ENCODE measurements at regions not wholly inside any gene's neighbourhood (a gene's known extent, or its start where the extent isn't known, plus 50 kb on each side); places are given as distances from the start of the nearest gene placed in this dataset.
A peak's percentile ranks its signal among the peaks of the same experiment; 100 is the strongest.

DNA sequence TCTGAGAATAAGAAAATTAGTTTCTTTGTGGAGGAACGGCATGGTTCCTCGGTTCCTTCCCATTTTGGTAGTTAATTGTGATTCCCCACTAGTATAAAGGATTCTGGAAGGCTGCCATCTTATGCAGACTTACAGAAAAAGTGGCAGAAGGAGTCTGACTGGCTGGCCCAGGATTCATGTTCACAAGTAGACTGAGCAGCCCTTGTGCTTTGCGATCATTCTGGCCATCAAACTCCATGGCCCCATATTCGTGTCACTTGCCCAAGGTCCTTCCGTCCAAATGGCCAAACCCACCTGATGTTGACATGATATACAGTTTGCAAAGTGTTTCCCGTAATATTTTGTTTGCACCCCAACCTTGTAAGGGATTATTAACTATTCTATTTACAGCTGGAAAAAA lies 297.2 kb upstream of the AMIGO2 start:
- CTCF ChIA-PET: no interaction called here
- peaks cover 7 to 16% of the 10 kb centered on the region in 2 experiments for H3K4me1 ChIP-seq (ENCODE audit: control insufficient read depth in 1 of 2, extremely low read depth in 1 of 2, insufficient read depth in 2 of 2, low read length in 2 of 2)
- H3K36me3 Mint-ChIP-seq: no peaks in the 10 kb centered on the region
- ATAC-seq (replicated peaks in 1 of 4) (no peak), DNase-seq (no peak)
- H3K9me3 ChIP-seq: no peaks in the 10 kb centered on the region
- H3K4me3 ChIP-seq (ENCODE audit: control insufficient read depth in 1 of 2, extremely low read depth in 1 of 2, low read length in 1 of 2): no peak overlapping the region
- H3K9me3 Mint-ChIP-seq: peaks cover 5 to 27% (median 6%) of the 10 kb centered on the region in 3 donors
- H3K27ac Mint-ChIP-seq: no peak overlapping the region
- no peaks in the 10 kb centered on the region for H3K27me3 Mint-ChIP-seq
- no peak overlapping the region for H3K27ac ChIP-seq (ENCODE audit: low read length)
- H3K27me3 ChIP-seq (replicated peaks in 1 of 2; ENCODE audit: control insufficient read depth in 2 of 2, extremely low read depth in 1 of 2, insufficient read depth in 2 of 2, low read length in 1 of 2): no peaks in the 10 kb centered on the region
- WGBS (ENCODE audit: insufficient coverage): no CpG with 5 or more reads among the region's 6 CpGs
- no peak overlapping the region for H3K4me3 Mint-ChIP-seq
- POLR2A ChIA-PET: no interaction called here
- H3K36me3 ChIP-seq (ENCODE audit: control insufficient read depth in 2 of 2, extremely low read depth in 1 of 2, insufficient read depth in 1 of 2, low read length in 1 of 2): peaks cover 0 to 6% of the 10 kb centered on the region in 2 donors
- H3K4me1 Mint-ChIP-seq: peaks cover 27 to 43% (median 30%) of the 10 kb centered on the region in 3 donors

DNA sequence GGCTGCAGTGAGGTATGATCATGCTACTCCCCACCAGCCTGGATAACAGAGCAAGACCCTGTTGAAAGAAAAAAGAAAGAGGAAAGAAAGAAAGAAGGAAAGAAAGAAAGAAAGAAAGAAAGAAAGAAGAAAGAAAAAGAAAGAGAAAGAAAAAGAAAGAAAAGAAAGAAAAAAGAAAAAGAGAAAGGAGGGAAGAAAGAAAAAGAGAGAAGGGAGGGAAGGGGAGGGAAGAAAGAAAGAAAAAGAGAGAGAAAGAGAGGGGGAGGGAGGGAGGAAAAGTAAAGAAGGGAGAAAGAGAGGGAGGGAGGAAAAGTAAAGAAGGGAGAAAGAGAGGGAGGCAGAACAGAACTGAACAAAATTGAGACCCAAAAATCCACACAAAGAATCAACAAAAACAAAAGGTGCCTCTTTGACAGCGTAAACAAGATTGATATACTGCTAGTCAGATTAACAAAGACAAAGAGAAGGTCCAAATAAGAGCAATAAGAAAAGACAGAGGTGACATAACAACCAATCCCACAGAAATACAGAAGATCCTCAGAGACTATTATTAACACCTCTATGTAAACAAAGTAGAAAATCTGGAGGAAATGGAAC lies 293.9 kb upstream of the AMIGO2 start:
- WGBS (ENCODE audit: insufficient coverage): no CpG with 5 or more reads among the region's 1 CpG
- no peaks in the 10 kb centered on the region for H3K27me3 ChIP-seq (replicated peaks in 1 of 2; ENCODE audit: control insufficient read depth in 2 of 2, extremely low read depth in 1 of 2, insufficient read depth in 2 of 2, low read length in 1 of 2)
- ChIA-PET POLR2A (no interaction called here), CTCF (no interaction called here)
- peaks cover 10 to 14% of the 10 kb centered on the region in 2 experiments for H3K4me1 ChIP-seq (ENCODE audit: control insufficient read depth in 1 of 2, extremely low read depth in 1 of 2, insufficient read depth in 2 of 2, low read length in 2 of 2)
- ATAC-seq (replicated peaks in 1 of 4): no peak
- H3K27ac ChIP-seq (ENCODE audit: low read length): no peak overlapping the region
- no peak overlapping the region for H3K4me3 ChIP-seq (ENCODE audit: control insufficient read depth in 1 of 2, extremely low read depth in 1 of 2, low read length in 1 of 2)
- Mint-ChIP-seq H3K27me3 (no peaks in the 10 kb centered on the region), H3K4me3 (no peak overlapping the region), H3K9me3 (peaks cover 0 to 27% (median 4%) of the 10 kb centered on the region in 3 donors), H3K4me1 (peaks cover 18 to 24% (median 23%) of the 10 kb centered on the region in 3 donors), H3K36me3 (no peaks in the 10 kb centered on the region), H3K27ac (no peak overlapping the region)
- no peak for DNase-seq
- H3K36me3 ChIP-seq (ENCODE audit: control insufficient read depth in 2 of 2, extremely low read depth in 1 of 2, insufficient read depth in 1 of 2, low read length in 1 of 2): no peaks in the 10 kb centered on the region
- no peaks in the 10 kb centered on the region for H3K9me3 ChIP-seq

DNA sequence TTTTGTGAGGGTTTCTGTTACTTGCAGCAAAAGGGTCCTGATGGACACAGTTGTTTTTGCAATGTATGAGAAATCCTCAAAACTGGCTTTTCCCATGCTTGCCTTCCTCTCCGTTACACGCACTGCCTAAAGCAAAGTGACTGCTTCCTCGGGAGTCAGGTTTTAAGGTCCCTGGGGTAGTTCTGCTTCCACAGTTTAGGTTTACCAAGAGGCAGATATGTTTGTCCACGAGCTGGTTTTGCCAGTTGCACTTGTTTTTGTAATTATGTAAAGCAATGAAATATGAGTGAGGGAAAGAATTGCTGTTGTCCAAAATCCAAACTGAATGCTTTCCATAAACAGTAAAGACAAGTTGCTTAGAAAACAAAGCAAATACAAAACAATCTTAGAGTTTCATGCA lies 290.7 kb upstream of the AMIGO2 start:
- Histone ChIP-seq H3K4me3 (ENCODE audit: control insufficient read depth in 1 of 2, extremely low read depth in 1 of 2, low read length in 1 of 2) (no peak overlapping the region), H3K27me3 (replicated peaks in 1 of 2; ENCODE audit: control insufficient read depth in 2 of 2, extremely low read depth in 1 of 2, insufficient read depth in 2 of 2, low read length in 1 of 2) (no peaks in the 10 kb centered on the region), H3K9me3 (peaks cover 4% of the 10 kb centered on the region), H3K36me3 (ENCODE audit: control insufficient read depth in 2 of 2, extremely low read depth in 1 of 2, insufficient read depth in 1 of 2, low read length in 1 of 2) (no peaks in the 10 kb centered on the region), H3K4me1 (ENCODE audit: control insufficient read depth in 1 of 2, extremely low read depth in 1 of 2, insufficient read depth in 2 of 2, low read length in 2 of 2) (peaks cover 16 to 35% of the 10 kb centered on the region in 2 experiments), H3K27ac (ENCODE audit: low read length) (no peak overlapping the region)
- H3K36me3 Mint-ChIP-seq: no peaks in the 10 kb centered on the region
- DNase-seq (no peak), ATAC-seq (replicated peaks in 1 of 4) (no peak)
- H3K9me3 Mint-ChIP-seq: peaks cover 0 to 16% (median 4%) of the 10 kb centered on the region in 3 donors
- POLR2A ChIA-PET: interaction anchor here in 1 of 2 donors (0.7 kb wide), 1 partner anchor 27 kb away, joined by 3 read pairs; no protein-coding TSS in a partner anchor
- CTCF ChIA-PET: interaction anchor here in 1 of 2 donors (0.6 kb wide), 1 partner anchor 336 kb away, joined by 3 read pairs; the partner anchor contains the start of gene RPAP3
- no peak overlapping the region for H3K27ac Mint-ChIP-seq
- no peak overlapping the region for H3K4me3 Mint-ChIP-seq
- H3K27me3 Mint-ChIP-seq: no peaks in the 10 kb centered on the region
- 100% methylated on average over 3 of the region's 4 CpGs for WGBS (ENCODE audit: insufficient coverage)
- H3K4me1 Mint-ChIP-seq: peaks cover 11 to 15% (median 11%) of the 10 kb centered on the region in 3 donors

DNA sequence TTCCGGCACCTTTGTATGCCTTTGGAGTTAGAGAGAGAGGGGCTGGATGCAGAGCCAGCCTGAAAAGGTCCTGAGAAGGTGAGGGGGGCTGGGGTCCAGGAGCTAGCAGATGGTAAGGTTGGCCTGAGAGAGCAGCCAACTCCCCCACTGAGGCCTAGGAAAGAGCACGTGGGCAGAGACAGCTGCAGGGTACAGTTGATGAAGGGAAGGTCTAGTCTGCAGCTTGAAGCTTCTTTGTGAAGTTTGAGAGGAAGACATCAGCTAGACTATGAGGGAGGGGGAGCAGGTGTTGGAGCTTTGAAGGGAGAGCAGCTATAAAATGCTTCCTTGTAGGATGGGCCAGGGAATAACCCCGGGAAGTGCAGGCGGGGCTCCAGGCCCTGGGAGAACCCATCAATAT lies 289.3 kb upstream of the AMIGO2 start:
- Histone ChIP-seq H3K36me3 (ENCODE audit: control insufficient read depth in 2 of 2, extremely low read depth in 1 of 2, insufficient read depth in 1 of 2, low read length in 1 of 2) (no peaks in the 10 kb centered on the region), H3K9me3 (peaks cover 4% of the 10 kb centered on the region), H3K27ac (ENCODE audit: low read length) (no peak overlapping the region), H3K27me3 (replicated peaks in 1 of 2; ENCODE audit: control insufficient read depth in 2 of 2, extremely low read depth in 1 of 2, insufficient read depth in 2 of 2, low read length in 1 of 2) (no peaks in the 10 kb centered on the region), H3K4me1 (ENCODE audit: control insufficient read depth in 1 of 2, extremely low read depth in 1 of 2, insufficient read depth in 2 of 2, low read length in 2 of 2) (peaks cover 26 to 38% of the 10 kb centered on the region in 2 experiments), H3K4me3 (ENCODE audit: control insufficient read depth in 1 of 2, extremely low read depth in 1 of 2, low read length in 1 of 2) (no peak overlapping the region)
- no peak overlapping the region for H3K4me3 Mint-ChIP-seq
- H3K9me3 Mint-ChIP-seq: peaks cover 0 to 4% (median 0%) of the 10 kb centered on the region in 3 donors
- no peaks in the 10 kb centered on the region for H3K27me3 Mint-ChIP-seq
- ChIA-PET POLR2A (interaction anchor here (0.5 to 0.7 kb wide), 5 partner anchors 122 to 1163 kb away, joined by 3 to 5 read pairs (median 3); no protein-coding TSS in a partner anchor), CTCF (interaction anchor here in 1 of 2 donors (0.6 kb wide), 1 partner anchor 216 kb away, joined by 5 read pairs; no protein-coding TSS in a partner anchor)
- ATAC-seq (replicated peaks in 1 of 4): no peak
- 84% methylated on average over 4 of the region's 4 CpGs for WGBS (ENCODE audit: insufficient coverage)
- no peaks in the 10 kb centered on the region for H3K36me3 Mint-ChIP-seq
- DNase-seq: no peak
- no peak overlapping the region for H3K27ac Mint-ChIP-seq
- H3K4me1 Mint-ChIP-seq: peaks cover 9 to 15% (median 12%) of the 10 kb centered on the region in 3 donors

DNA sequence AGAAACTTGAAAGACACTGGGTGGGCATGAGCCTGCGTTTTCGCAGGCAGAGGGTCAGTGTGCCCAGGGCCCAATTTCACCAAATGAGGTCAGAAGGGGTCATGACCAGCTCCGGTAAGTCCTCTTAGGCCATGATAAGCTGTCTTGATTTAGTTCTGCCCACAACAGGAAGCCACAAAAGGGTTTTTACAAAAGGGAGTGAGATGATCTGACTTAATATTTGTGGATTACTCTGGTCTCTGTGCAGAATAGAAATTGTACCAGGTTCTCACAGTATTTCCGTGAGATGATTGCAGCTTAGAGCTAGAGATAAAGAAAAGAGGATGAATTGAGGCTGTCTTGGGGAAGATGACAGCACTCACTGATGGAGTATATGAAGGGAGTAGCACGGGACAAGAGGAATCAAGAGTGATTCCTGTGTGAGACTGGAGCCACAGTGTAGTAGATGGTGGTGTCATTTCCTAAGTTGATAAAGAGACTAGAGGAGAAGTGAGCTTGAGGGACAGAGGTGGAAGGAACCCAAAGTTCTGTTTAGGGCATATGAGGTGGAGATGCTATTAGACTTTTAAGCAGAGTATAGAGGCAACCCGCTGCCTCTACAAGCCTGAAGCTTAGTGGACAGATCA lies 288.3 kb upstream of the AMIGO2 start:
- ChIA-PET CTCF (no interaction called here), POLR2A (interaction anchor here (0.6 kb wide), 2 partner anchors 36 to 1162 kb away, joined by 3 read pairs; no protein-coding TSS in a partner anchor)
- Mint-ChIP-seq H3K27ac (no peak overlapping the region), H3K4me1 (peaks cover 6 to 16% (median 12%) of the 10 kb centered on the region in 3 donors), H3K4me3 (no peak overlapping the region), H3K36me3 (no peaks in the 10 kb centered on the region), H3K9me3 (no peaks in the 10 kb centered on the region), H3K27me3 (no peaks in the 10 kb centered on the region)
- H3K27me3 ChIP-seq (replicated peaks in 1 of 2; ENCODE audit: control insufficient read depth in 2 of 2, extremely low read depth in 1 of 2, insufficient read depth in 2 of 2, low read length in 1 of 2): no peaks in the 10 kb centered on the region
- no peak overlapping the region for H3K27ac ChIP-seq (ENCODE audit: low read length)
- no peak for DNase-seq
- H3K36me3 ChIP-seq (ENCODE audit: control insufficient read depth in 2 of 2, extremely low read depth in 1 of 2, insufficient read depth in 1 of 2, low read length in 1 of 2): no peaks in the 10 kb centered on the region
- peak in 2 of 4 experiments; percentile 27 to 55 for ATAC-seq (replicated peaks in 1 of 4)
- peaks cover 32 to 43% of the 10 kb centered on the region in 2 experiments for H3K4me1 ChIP-seq (ENCODE audit: control insufficient read depth in 1 of 2, extremely low read depth in 1 of 2, insufficient read depth in 2 of 2, low read length in 2 of 2)
- H3K4me3 ChIP-seq (ENCODE audit: control insufficient read depth in 1 of 2, extremely low read depth in 1 of 2, low read length in 1 of 2): no peak overlapping the region
- H3K9me3 ChIP-seq: peaks cover 4% of the 10 kb centered on the region
- WGBS (ENCODE audit: insufficient coverage): 73% methylated on average over 6 of the region's 6 CpGs

DNA sequence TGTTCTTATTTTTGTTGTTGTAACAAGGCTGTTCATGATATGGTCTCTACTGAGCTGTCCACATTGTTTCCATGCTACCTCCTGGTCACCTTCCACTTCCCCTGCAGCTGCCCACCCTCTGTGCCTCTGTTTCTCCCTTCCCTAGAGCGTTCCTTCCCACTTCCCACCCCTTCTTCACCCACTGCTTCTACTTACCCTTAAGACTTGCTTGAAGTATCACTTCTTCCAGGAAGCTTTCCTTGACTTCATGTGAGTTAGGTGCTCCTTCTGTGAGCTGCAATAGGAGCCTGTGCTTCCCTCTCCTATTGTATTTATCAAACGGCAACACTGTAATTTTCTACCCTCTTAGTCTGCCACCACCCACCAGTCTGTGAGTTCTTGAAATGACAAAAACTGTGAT lies 286.8 kb upstream of the AMIGO2 start:
- Histone ChIP-seq H3K9me3 (peaks cover 4% of the 10 kb centered on the region), H3K27ac (ENCODE audit: low read length) (no peak overlapping the region), H3K4me1 (ENCODE audit: control insufficient read depth in 1 of 2, extremely low read depth in 1 of 2, insufficient read depth in 2 of 2, low read length in 2 of 2) (peaks cover 47 to 51% of the 10 kb centered on the region in 2 experiments), H3K36me3 (ENCODE audit: control insufficient read depth in 2 of 2, extremely low read depth in 1 of 2, insufficient read depth in 1 of 2, low read length in 1 of 2) (no peaks in the 10 kb centered on the region), H3K27me3 (replicated peaks in 1 of 2; ENCODE audit: control insufficient read depth in 2 of 2, extremely low read depth in 1 of 2, insufficient read depth in 2 of 2, low read length in 1 of 2) (no peaks in the 10 kb centered on the region), H3K4me3 (ENCODE audit: control insufficient read depth in 1 of 2, extremely low read depth in 1 of 2, low read length in 1 of 2) (no peak overlapping the region)
- Mint-ChIP-seq H3K9me3 (no peaks in the 10 kb centered on the region), H3K27ac (no peak overlapping the region), H3K27me3 (no peaks in the 10 kb centered on the region), H3K4me1 (peaks cover 16 to 25% (median 24%) of the 10 kb centered on the region in 3 donors), H3K4me3 (no peak overlapping the region), H3K36me3 (no peaks in the 10 kb centered on the region)
- ChIA-PET CTCF (no interaction called here), POLR2A (interaction anchor here in 1 of 2 donors (0.6 kb wide), 1 partner anchor 1098 kb away, joined by 3 read pairs; the partner anchor contains the start of gene SLC38A1)
- WGBS (ENCODE audit: insufficient coverage): 91% methylated on average over 1 of the region's 2 CpGs
- no peak for DNase-seq
- no peak for ATAC-seq (replicated peaks in 1 of 4)

All from T-cell (primary cell).